Activated CD8-positive, alpha-beta memory T cell treated with anti-CD3 and anti-CD28 coated beads, Interleukin-2, amount 50 U/mL, for 1 hour (primary cell): ENCODE measurements at regions not wholly inside any gene's neighbourhood (a gene's known extent, or its start where the extent isn't known, plus 50 kb on each side); places are given as distances from the start of the nearest gene placed in this dataset.

Source experiments
- DNase-seq: peaks from one replicate; pipeline ENCODE4 v3.0.0-alpha.2; 2020; ENCODE audit errors: extremely low read depth

- DNase-seq = no peak
Measured at GRCh38 chr10:10434312-10434711, 583.4 kb upstream of the CELF2 start.

DNA sequence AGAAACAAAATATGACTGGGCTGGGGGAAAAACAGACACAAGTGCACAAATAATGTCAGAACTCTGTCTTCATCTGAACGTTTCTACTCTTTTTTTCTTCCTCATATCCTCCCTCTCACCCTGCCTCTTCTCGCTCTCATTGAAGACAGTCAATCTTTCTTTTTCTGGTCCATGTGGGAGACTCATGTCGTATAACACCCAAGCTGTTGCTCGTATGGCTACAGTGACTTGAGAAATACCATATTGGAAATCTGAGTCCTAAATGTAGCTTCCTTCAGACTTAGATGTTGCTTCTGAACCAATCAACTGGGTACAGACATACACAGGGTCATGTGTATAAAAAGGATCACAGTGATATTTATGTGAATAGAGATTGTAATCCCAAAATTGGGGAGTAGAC lies 579.8 kb upstream of the CELF2 start:
- no peak for DNase-seq

GRCh38 chr10:10438335-10439100 lies 579.2 kb upstream of the CELF2 start:
- no peak for DNase-seq

DNA sequence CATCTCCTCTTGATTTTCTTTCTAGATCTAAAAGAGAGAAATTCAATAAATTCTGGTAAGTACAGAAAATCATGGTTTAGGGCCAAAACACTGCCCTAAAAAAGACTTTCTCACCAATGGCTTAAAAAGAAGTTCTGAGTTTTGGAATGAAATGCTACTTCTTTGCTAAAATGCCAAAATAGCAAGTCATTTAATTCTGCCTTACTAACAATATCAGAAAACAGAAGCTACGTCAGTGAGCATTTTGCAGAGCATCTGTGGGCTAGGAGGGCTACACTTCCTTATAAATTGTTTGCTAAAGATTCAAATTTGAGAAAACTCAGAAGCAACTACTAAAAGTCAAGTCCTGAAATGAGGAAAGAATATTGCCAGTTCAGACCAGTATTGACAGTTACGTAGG lies 560.8 kb upstream of the CELF2 start:
- DNase-seq = no peak

DNA sequence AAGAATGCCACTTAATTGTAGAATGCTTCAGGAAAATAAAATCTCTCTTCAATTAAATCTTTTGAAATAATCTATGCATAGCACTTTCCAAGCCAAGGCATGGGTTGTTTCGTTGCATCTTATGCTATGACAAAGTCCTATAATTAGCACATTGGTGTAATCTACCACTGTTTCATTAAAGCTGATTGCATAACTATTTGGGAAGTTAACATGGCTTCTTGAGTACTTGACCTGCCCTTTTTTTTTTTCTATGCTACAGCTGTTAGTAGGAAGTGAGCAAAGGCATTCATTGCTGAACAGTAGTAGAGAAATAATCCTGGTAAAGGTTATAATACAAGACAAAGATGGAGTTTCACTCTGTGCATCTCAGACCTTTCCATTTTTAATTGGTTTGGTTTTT lies 557.2 kb upstream of the CELF2 start:
- DNase-seq = no peak

DNA sequence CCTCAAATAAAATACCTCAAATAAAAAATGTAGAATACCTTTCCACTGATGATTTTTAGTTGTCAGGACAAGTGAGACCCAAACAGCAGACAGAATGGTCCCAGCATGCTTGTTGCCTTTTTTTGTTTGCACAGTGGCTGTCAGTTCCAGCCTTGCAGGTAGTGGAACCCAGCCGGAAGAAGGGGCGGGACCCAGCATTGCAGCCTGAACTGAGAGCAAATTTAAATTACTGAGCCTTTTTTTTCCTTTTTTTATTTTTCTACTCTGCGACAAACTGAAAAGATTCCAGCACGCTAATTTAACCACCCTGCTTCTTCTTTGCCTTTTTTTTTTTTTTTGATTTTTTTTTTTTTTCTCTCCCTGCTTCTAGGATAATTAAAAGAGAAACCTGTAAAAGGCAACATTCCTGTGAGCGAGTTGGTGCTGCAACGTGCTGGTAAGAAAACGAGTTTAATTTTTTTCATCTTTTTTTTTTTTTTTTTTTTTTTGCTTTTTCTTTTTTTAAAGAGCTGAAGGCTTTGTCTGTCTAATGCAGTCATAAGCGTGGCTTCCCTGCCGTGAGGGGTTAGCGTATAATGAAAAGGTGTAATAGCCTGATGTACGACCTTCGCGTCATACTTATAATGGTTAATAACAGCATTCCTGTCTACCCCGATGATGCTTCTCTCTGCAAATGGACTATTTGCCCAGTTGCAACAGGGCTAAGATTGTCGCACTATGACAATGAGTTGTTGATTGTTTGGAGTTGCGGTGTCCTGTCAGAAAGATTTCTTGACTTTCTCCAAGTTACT lies 555.3 kb upstream of the CELF2 start:
- DNase-seq = no peak

- DNase-seq = no peak
Measured at GRCh38 chr10:10471758-10472157, 545.9 kb upstream of the CELF2 start.

DNA sequence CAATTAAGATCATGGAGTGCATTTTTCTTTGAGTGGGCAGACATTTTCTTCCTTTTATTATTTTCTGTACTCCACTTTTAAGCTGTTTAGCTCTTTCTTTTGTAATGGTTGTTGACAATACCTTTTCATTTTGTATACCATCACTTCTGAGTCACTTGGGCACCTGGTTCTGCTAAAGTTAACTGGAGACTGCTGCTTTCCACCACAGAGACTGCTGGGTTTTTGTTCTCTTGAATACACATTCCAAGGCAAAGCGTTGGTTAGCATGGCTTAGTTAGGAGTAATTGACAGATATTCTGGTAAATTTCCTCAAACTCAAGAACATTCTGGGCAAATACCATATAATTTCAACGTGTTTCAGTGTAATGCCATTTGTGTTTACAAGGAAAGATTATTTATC lies 541.9 kb upstream of the CELF2 start:
- no peak for DNase-seq

DNA sequence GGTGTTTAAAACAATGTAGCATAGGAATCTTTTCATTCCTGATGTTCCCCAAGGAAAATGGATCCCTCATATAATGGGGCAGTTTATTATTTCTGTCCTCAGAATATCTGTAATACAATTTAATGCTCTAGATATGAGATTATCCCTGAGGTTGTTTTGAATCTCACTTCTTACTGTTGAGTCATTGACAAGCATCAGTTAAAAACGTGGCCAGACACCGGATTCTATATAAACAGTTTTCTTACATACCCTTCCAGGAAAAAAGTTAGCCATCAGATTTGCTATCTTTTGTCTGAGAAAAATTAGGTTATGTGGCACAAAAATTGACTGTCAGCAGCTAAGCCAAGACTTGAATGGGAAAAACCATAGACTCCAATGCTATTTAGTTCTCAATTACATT lies 539.8 kb upstream of the CELF2 start:
- DNase-seq = no peak

DNA sequence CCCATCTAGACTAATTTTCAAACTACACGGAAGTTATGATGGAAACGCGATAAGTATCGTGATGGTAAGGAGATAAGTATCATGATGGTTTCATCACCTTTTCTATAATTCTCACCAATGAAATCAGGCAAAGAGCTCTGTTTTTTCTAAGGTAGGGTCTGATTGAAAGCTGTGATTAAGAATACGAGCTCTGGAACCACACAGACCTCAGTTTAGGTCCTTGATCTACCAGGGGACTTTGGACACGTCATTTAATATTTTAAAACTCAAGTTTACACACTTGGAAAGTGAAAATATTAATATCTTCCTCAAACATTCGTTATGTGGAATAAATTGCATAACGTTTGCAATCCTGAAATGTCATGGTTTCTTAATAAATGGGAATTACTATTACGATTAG lies 538.2 kb upstream of the CELF2 start:
- DNase-seq = no peak

- DNase-seq = no peak
Measured at GRCh38 chr10:10482613-10483012, 535.1 kb upstream of the CELF2 start.

- DNase-seq = no peak
Measured at GRCh38 chr10:10489076-10489475, 528.6 kb upstream of the CELF2 start.

DNA sequence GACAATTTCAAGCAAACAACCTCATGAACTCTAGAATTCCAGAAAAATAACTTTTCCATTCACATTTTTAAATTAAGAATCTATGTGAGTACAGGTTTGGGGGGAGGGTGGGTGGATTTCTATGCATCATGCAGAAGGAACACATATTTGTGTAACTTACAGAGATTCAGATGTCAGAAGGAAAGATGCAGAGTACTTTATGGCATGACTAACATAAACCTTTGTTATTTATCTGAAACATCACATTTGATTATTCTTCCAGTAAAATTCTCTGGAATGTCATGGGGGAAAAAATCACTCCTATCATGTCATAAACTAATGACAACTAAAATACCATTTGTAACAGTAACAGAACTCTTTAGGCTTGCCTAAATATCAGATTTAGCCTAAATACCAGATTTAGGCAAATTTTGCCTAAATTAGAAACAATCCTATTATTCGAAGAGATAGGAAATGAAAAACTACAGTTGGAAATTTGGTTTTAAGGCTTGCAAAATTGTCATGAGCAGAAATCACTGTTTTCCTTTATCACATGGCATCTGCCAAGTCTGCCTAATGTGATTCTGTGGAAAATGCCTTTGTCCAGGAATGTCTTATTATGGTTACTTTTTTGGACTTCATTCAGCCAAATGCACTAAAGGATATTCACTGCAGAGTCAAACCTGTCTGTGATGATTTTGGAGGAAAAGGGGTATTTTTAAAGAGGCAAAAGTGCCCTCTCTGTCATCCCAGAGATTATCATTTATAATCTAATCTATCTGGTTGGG lies 527.7 kb upstream of the CELF2 start:
- no peak for DNase-seq

- DNase-seq = no peak
Measured at GRCh38 chr10:10490581-10490980, 527.1 kb upstream of the CELF2 start.

DNA sequence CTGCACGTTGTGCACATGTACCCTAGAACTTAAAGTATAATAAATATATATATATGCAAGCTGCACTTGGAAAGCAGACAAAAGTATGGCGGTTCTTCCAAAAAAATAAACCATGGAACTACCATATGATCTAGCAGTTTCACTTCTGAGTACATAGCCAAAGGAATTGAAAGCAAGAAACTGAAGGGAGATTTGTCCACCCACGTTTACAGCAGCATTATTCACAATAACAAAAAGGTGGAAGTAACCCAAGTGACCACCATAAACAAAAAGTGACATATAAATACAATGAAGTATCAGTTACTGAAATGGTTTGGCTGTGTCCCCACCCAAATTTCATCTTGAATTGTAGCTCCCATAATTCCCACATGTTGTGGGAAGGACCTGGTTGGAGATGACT lies 525.3 kb upstream of the CELF2 start:
- DNase-seq = no peak

GRCh38 chr10:10493833-10494232 lies 523.8 kb upstream of the CELF2 start:
- DNase-seq = no peak

DNA sequence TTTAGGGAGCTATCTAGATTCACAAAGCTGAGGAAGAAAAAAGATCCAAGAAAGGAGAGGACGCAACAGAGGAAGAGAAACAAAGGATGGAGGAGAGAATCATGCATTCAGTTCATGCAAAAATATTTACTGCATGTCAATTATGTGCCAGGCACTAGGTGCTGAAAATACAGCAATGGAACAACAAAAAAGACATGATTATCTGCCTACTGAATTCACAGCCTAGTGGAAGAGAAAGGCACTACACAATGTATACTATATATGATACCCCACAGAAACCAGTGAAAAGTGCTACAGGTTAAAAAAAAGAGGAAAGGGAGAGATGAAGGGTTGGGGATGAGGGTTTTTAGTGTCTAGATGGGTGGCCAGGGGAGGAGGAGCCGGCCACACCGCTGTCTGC lies 520.4 kb upstream of the CELF2 start:
- DNase-seq = no peak

DNA sequence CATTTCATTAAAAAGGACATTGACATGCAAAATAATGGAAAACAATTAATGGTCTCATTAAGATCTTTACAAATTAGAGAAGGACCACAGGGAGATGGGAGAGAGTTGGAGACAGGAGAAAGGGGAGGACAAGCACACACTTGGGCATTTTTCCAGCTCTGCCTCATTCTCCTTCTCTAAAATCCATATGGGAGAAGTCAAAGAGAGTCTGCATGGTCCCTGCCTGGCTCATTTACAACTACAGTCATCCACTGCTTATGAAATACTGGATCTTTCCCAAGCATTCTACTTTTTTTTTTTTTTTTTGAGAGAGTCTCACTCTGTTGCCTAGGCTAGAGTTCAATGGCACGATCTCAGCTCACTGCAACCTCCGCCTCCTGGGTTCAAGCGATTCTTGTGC lies 518.9 kb upstream of the CELF2 start:
- no peak for DNase-seq

- no peak for DNase-seq
Measured at GRCh38 chr10:10499839-10500238, 517.8 kb upstream of the CELF2 start.

GRCh38 chr10:10500937-10501336 lies 516.7 kb upstream of the CELF2 start:
- DNase-seq = no peak

DNA sequence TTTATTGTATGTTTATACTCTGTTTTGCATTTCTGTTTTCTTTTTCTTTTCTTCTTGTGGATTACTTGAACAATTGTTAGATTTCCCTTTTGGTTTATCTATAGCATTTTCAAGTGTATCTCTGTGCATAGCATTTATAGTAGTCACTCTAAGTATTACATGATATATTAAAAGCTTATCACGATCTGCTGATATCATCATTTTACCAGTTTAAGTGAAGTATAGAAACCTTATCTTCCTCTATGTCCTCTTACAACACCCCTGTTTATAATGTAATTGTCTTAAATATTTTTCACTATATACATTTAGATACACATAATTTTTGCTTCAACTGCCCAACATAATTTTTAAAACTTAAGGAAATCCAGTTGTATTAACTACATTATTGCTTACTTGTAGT lies 513.9 kb upstream of the CELF2 start:
- DNase-seq = no peak

DNA sequence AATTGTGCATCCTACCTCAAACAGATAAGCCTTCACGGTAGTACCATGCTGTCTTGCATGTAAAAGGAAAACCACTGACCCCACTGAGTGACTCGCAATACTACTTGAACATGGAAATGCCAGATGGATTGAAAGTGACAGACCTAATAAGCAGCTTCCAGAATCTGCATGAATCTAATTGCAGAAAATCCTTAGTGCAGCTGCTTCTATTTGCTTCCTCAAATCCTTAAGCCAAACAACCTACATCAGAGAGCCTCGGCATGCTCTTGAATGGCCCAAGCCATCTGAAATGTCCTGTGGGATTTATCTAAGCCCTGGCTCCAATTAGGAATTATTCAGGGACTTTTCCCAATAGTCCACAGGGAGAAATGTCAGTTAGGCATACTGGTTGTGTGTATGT lies 509.5 kb upstream of the CELF2 start:
- DNase-seq = no peak

- DNase-seq = no peak
Measured at GRCh38 chr10:10510179-10510578, 507.5 kb upstream of the CELF2 start.
